Endodermal cell (in vitro differentiated cells): ENCODE measurements at regions not wholly inside any gene's neighbourhood (a gene's known extent, or its start where the extent isn't known, plus 50 kb on each side); places are given as distances from the start of the nearest gene placed in this dataset.

Source experiments
- DNase-seq: peaks from one replicate; pipeline ENCODE4 v3.0.0-alpha.2; 2017
- H3K27ac ChIP-seq: 2 replicates; pipeline ENCODE4 v1.5.1; 2013; ENCODE audit warnings: mild to moderate bottlenecking, low read depth, low read length, moderate library complexity
- H3K27me3 ChIP-seq: 2 replicates; pipeline ENCODE4 v1.6.1; 2013; ENCODE audit warnings: mild to moderate bottlenecking, low read length, moderate library complexity; ENCODE audit not compliant: insufficient read depth, control insufficient read depth, poor library complexity, severe bottlenecking
- H3K36me3 ChIP-seq: 2 replicates; pipeline ENCODE4 v1.7.0; 2013; ENCODE audit warnings: mild to moderate bottlenecking, low read length, moderate library complexity; ENCODE audit not compliant: control insufficient read depth, insufficient read depth
- H3K4me1 ChIP-seq: one replicate; pipeline ENCODE4 v1.7.0; 2013; ENCODE audit warnings: low read length; ENCODE audit not compliant: control insufficient read depth, insufficient read depth
- H3K4me3 ChIP-seq: 2 replicates; pipeline ENCODE4 v1.5.1; 2013; ENCODE audit warnings: mild to moderate bottlenecking, low read length, moderate library complexity
- H3K9ac ChIP-seq: 2 replicates; pipeline ENCODE4 v1.6.1; 2013; ENCODE audit warnings: mild to moderate bottlenecking, low read length, moderate library complexity; ENCODE audit not compliant: poor library complexity, severe bottlenecking; ENCODE audit errors: extremely low read depth
- H3K9me3 ChIP-seq: 2 replicates; pipeline ENCODE4 v1.6.1; 2013; ENCODE audit warnings: mild to moderate bottlenecking, low read length, moderate library complexity; ENCODE audit not compliant: control insufficient read depth
- H3K27ac Mint-ChIP-seq: 2 replicates; pipeline ENCODE4 v1.8.0; 2020; ENCODE audit warnings: mixed read lengths
- H3K27me3 Mint-ChIP-seq: 2 replicates; pipeline ENCODE4 v1.8.0; 2021; ENCODE audit warnings: mild to moderate bottlenecking, mixed read lengths; ENCODE audit not compliant: insufficient read depth
- H3K36me3 Mint-ChIP-seq: 2 replicates; pipeline ENCODE4 v1.8.0; 2020; ENCODE audit warnings: low read depth, mixed read lengths
- H3K4me1 Mint-ChIP-seq: 2 replicates; pipeline ENCODE4 v1.8.0; 2020; ENCODE audit warnings: mixed read lengths
- H3K4me3 Mint-ChIP-seq: 2 replicates; pipeline ENCODE4 v1.8.0; 2020; ENCODE audit warnings: mild to moderate bottlenecking, moderate library complexity, mixed read lengths
- H3K9me3 Mint-ChIP-seq: 2 replicates; pipeline ENCODE4 v1.8.0; 2020; ENCODE audit warnings: mild to moderate bottlenecking, mixed read lengths
- WGBS, 2 experiments: methylation state at CpG; one replicate each; pipeline versions ENCODE4 v1.1.5 to v1.1.7; 2013; ENCODE audit warnings: missing lambda C conversion rate in 2 of 2, mixed read lengths in 1 of 2; ENCODE audit not compliant: insufficient coverage in 1 of 2, insufficient read length in 1 of 2; 5-methylcytosine and 5-hydroxymethylcytosine counted together
- TF ChIP-seq, protein P1 (sequence below): fragments of 200-600 bp; sonication (generic); conservative IDR thresholded peaks from 2 replicates; pipeline ENCODE4 v1.5.0; 2021; ENCODE audit warnings: antibody characterized with exemption, mild to moderate bottlenecking

DNA sequence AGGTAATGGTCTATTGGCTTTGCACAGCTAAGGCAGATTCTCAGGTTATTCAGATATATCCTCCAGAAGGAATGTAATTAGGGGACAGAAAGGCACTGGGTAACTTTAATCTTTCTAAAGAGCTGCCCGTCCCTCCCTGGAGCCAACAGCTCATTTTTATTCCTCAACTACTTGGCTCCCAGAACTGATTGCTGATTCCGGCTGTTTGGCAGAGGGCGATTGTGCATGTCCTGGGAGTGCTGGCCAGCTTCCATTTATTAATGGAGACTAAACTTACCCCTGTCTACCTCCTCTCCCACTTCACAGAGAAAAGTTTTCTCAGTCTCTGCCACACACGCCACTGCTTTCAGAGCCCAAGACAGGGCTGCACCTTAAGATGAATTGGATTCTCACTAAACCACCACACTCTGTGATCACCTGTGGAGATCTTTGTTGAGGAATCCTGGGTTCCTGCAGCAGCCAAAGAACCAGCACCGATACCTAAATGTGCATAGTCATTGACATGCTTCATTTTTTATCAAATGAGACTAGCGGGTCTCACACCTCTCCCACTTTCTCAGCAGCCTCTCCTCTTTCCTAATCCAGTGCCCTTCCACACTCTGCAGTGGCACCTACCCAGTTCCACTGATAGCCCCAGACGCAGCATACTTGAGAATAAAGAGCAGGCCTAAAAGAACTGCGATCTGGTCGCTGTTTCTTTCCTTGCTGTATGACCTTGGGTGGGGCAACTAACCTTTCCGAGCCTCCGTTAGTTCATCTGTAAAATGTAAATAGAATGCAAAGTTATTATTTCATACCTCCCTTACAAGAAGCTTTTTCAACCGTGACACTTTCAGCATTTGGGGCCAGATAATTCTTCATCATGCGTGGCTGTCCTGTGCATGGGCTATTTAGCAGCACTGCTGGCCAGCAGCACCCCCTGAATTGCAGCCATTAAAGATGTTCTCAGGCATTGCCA is 648.7 kb downstream of the UQCRFS1 start:
- no peaks in the 10 kb centered on the region for H3K36me3 Mint-ChIP-seq
- H3K9me3 ChIP-seq = no peaks in the 10 kb centered on the region
- DNase-seq = peak; percentile 26
- H3K9me3 Mint-ChIP-seq = no peaks in the 10 kb centered on the region
- H3K27ac ChIP-seq = no peak overlapping the region
- TF ChIP-seq, protein P1, sequence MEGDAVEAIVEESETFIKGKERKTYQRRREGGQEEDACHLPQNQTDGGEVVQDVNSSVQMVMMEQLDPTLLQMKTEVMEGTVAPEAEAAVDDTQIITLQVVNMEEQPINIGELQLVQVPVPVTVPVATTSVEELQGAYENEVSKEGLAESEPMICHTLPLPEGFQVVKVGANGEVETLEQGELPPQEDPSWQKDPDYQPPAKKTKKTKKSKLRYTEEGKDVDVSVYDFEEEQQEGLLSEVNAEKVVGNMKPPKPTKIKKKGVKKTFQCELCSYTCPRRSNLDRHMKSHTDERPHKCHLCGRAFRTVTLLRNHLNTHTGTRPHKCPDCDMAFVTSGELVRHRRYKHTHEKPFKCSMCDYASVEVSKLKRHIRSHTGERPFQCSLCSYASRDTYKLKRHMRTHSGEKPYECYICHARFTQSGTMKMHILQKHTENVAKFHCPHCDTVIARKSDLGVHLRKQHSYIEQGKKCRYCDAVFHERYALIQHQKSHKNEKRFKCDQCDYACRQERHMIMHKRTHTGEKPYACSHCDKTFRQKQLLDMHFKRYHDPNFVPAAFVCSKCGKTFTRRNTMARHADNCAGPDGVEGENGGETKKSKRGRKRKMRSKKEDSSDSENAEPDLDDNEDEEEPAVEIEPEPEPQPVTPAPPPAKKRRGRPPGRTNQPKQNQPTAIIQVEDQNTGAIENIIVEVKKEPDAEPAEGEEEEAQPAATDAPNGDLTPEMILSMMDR = no peak
- H3K9ac ChIP-seq = no peak overlapping the region
- H3K27me3 Mint-ChIP-seq = no peaks in the 10 kb centered on the region
- 91 to 93% methylated on average over 8 to 11 of the region's 13 CpGs for WGBS, 2 experiments
- H3K4me3 Mint-ChIP-seq = no peak overlapping the region
- H3K4me3 ChIP-seq = no peak overlapping the region
- H3K27me3 ChIP-seq = no peaks in the 10 kb centered on the region
- no peaks in the 10 kb centered on the region for H3K4me1 ChIP-seq
- H3K36me3 ChIP-seq = no peaks in the 10 kb centered on the region
- H3K27ac Mint-ChIP-seq = no peak overlapping the region
- H3K4me1 Mint-ChIP-seq = peaks cover 3% of the 10 kb centered on the region

DNA sequence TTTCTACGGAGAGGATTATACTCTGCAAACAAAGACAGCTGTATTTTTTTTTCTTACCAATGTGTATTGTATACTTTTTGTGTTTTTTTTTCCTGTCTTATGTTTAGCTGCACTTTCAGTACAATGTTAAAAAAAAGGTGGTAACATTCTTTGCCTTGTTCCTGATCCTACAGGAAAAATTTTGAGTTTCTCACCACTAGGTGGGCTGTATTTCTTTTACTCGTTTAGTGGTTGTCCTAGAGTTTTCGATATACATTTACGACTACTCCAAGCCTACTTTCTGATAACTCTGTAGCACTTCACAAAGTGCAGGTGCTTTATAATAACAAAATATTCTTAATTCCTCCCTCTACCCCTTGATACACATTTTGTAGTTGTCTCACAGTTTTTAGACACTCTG is 652.2 kb downstream of the UQCRFS1 start:
- Histone ChIP-seq H3K9me3 (no peaks in the 10 kb centered on the region), H3K4me3 (no peak overlapping the region), H3K9ac (no peak overlapping the region), H3K4me1 (no peaks in the 10 kb centered on the region), H3K27me3 (no peaks in the 10 kb centered on the region), H3K36me3 (no peaks in the 10 kb centered on the region), H3K27ac (no peak overlapping the region)
- H3K9me3 Mint-ChIP-seq = no peaks in the 10 kb centered on the region
- no peaks in the 10 kb centered on the region for H3K36me3 Mint-ChIP-seq
- WGBS, 2 experiments = 86 to 87% methylated on average over 3 to 4 of the region's 4 CpGs
- TF ChIP-seq, protein P1 = peak; percentile 72
- no peaks in the 10 kb centered on the region for H3K27me3 Mint-ChIP-seq
- no peak overlapping the region for H3K4me3 Mint-ChIP-seq
- no peak for DNase-seq
- no peak overlapping the region for H3K27ac Mint-ChIP-seq
- H3K4me1 Mint-ChIP-seq = peaks cover 3% of the 10 kb centered on the region

DNA sequence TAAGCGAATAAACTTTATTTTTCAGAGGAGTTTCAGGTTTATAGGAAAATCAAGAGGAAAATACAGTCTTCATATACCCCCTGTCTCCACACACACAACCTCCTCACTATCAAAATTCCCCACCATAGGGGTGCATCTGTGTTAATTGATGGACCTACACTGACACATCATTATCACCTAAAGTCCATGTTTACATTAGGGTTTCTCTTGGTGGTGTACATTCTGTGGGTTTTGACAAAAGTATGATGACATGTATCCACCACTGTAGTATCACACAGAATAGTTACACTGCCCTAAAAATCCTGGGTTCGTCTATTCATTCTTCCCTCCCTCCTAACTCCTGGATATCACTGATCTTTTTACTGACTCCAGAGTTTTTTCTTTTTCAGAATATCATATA is 654.2 kb downstream of the UQCRFS1 start:
- no peak overlapping the region for H3K27ac ChIP-seq
- H3K27me3 Mint-ChIP-seq = no peaks in the 10 kb centered on the region
- no peaks in the 10 kb centered on the region for H3K36me3 ChIP-seq
- H3K27ac Mint-ChIP-seq = no peak overlapping the region
- whole genome bisulfite sequencing, 2 experiments = 77% methylated on average over 2 of the region's 2 CpGs; no CpG with 5 or more reads in 1 of the 2 experiments
- H3K9me3 Mint-ChIP-seq = no peaks in the 10 kb centered on the region
- H3K4me3 ChIP-seq = no peak overlapping the region
- no peak overlapping the region for H3K4me3 Mint-ChIP-seq
- no peak for DNase-seq
- peaks cover 17% of the 10 kb centered on the region for H3K4me1 Mint-ChIP-seq
- H3K9me3 ChIP-seq = no peaks in the 10 kb centered on the region
- H3K4me1 ChIP-seq = peaks cover 10% of the 10 kb centered on the region
- no peak overlapping the region for H3K9ac ChIP-seq
- TF ChIP-seq, protein P1 = no peak
- H3K36me3 Mint-ChIP-seq = no peaks in the 10 kb centered on the region
- no peaks in the 10 kb centered on the region for H3K27me3 ChIP-seq
